Stomach (tissue), 8 donors: ENCODE measurements at regions not wholly inside any gene's neighbourhood (a gene's known extent, or its start where the extent isn't known, plus 50 kb on each side); places are given as distances from the start of the nearest gene placed in this dataset.

Experiments
- DNase-seq, 2 donors: peaks; one replicate each; pipeline versions ENCODE4 v3.0.0 to v3.0.0-alpha.2; 2013 to 2019
- H3K27ac ChIP-seq, 5 donors: fragments of 200-600 bp in 4 of 5; sonication (generic) in 4 of 5; one replicate each; pipeline ENCODE4 v1.5.1; 2013 to 2019; ENCODE audit warnings: mild to moderate bottlenecking in 1 of 5, moderate library complexity in 1 of 5
- H3K27me3 ChIP-seq, 3 donors: fragments of 200-600 bp; sonication (generic); one replicate each; pipeline ENCODE4 v1.5.1; 2017 to 2019; ENCODE audit warnings: mixed run types in 1 of 3
- H3K36me3 ChIP-seq, 4 donors: fragments of 200-600 bp; sonication (generic); 1 replicate in 3 of 4; 2 replicates in 1 of 4; pipeline ENCODE4 v1.5.1; 2016 to 2019
- H3K4me1 ChIP-seq, 4 donors: fragments of 200-600 bp; sonication (generic); one replicate each; pipeline ENCODE4 v1.5.1; 2016 to 2019
- H3K4me3 ChIP-seq, 4 donors: fragments of 200-600 bp; sonication (generic) in 3 of 4; one replicate each; pipeline ENCODE4 v1.5.1; 2016 to 2019; ENCODE audit warnings: mild to moderate bottlenecking in 1 of 4
- H3K9me3 ChIP-seq, 4 donors: fragments of 200-600 bp; sonication (generic); one replicate each; pipeline ENCODE4 v1.5.1; 2016 to 2019
- EP300 ChIP-seq: sonication (generic); formaldehyde crosslinking; IDR thresholded peaks from one replicate; pipeline ENCODE4 v1.6.1; 2017; ENCODE audit warnings: antibody characterized with exemption
- POLR2A ChIP-seq, 4 donors: fragments of 450-650 bp; IDR thresholded peaks; one replicate each; pipeline ENCODE4 v1.6.1; 2016; ENCODE audit warnings: antibody characterized with exemption in 4 of 4, control low read depth in 2 of 4, mild to moderate bottlenecking in 1 of 4, moderate library complexity in 1 of 4
- POLR2AphosphoS5 ChIP-seq, 3 donors: sonication (generic); formaldehyde crosslinking; IDR thresholded peaks; one replicate each; pipeline ENCODE4 v1.6.1; 2016; ENCODE audit warnings: antibody characterized with exemption in 3 of 3
- WGBS, 5 donors: extraction: QIAGEN DNeasy Blood & Tissue Kit in 3 of 5; methylation state at CpG; one replicate each; pipeline versions ENCODE4 v1.1.5 to v1.1.7; 2013 to 2018; 5-methylcytosine and 5-hydroxymethylcytosine counted together
- intact Hi-C: fragments of 100-400 bp; cut with DNase I; formaldehyde crosslinking; loops from one replicate; pipeline ENCODE4 v1.15.1; 2023; ENCODE audit warnings: low total_unique reads
- TF ChIP-seq, protein P1 (sequence below), 7 experiments: fragments of 450-650 bp in 4 of 7; fragments of 200-600 bp in 3 of 7; sonication (generic) in 3 of 7; IDR thresholded peaks; one replicate each; pipeline ENCODE4 v1.5.1; 2016 to 2019; ENCODE audit warnings: antibody characterized with exemption in 7 of 7, control low read depth in 2 of 7, mild to moderate bottlenecking in 1 of 7
- donor health status: healthy with polysubstance abuse.
- donor health status: Bipolar disorder and iron deficiency.
- donor health status: healthy.

DNA sequence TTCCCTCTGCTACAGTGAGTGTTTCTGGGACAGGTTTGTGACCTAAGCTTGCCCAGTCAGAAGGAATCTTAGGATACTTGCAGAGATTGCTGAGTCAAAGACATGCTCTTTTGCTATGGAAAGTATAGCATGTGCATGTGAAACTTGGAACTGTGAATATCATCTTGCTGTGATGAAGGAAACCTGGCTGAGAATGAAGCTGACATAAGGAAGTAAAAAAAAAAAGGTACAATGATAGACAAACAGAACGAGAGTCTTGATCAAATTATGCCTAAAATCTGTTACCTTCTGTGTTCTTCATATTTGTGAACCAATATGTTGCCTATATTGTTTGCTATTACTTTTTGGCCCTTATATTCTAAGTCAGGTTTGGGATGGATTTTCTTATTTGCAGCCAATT, 525.7 kb downstream of the NPIPA7 start:
- no peak for DNase-seq
- Histone ChIP-seq H3K4me3 (no peak overlapping the region), H3K9me3 (peaks cover 0 to 38% (median 27%) of the 10 kb centered on the region in 4 donors), H3K27ac (no peak overlapping the region), H3K4me1 (no peaks in the 10 kb centered on the region), H3K36me3 (no peaks in the 10 kb centered on the region), H3K27me3 (no peaks in the 10 kb centered on the region)
- TF ChIP-seq POLR2AphosphoS5 (IDR thresholded peaks at IDR 0.05) = no peak
- TF ChIP-seq, protein P1, sequence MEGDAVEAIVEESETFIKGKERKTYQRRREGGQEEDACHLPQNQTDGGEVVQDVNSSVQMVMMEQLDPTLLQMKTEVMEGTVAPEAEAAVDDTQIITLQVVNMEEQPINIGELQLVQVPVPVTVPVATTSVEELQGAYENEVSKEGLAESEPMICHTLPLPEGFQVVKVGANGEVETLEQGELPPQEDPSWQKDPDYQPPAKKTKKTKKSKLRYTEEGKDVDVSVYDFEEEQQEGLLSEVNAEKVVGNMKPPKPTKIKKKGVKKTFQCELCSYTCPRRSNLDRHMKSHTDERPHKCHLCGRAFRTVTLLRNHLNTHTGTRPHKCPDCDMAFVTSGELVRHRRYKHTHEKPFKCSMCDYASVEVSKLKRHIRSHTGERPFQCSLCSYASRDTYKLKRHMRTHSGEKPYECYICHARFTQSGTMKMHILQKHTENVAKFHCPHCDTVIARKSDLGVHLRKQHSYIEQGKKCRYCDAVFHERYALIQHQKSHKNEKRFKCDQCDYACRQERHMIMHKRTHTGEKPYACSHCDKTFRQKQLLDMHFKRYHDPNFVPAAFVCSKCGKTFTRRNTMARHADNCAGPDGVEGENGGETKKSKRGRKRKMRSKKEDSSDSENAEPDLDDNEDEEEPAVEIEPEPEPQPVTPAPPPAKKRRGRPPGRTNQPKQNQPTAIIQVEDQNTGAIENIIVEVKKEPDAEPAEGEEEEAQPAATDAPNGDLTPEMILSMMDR (IDR thresholded peaks at IDR 0.05) = no peak
- no peak for TF ChIP-seq EP300
- TF ChIP-seq POLR2A (IDR thresholded peaks at IDR 0.05) = no peak
- WGBS, 5 donors = 57 to 82% (median 74%) methylated on average over 1 of the region's 1 CpG
- intact Hi-C loops = no loop called here

GRCh38 chr16:16905850-16906249, 526.9 kb downstream of the NPIPA7 start:
- no peak for DNase-seq
- Histone ChIP-seq H3K4me3 (no peak overlapping the region), H3K27ac (no peak overlapping the region), H3K36me3 (no peaks in the 10 kb centered on the region), H3K27me3 (no peaks in the 10 kb centered on the region), H3K4me1 (no peaks in the 10 kb centered on the region), H3K9me3 (peaks cover 0 to 32% (median 24%) of the 10 kb centered on the region in 4 donors)
- WGBS, 5 donors = 46 to 76% (median 53%) methylated on average over 3 of the region's 3 CpGs
- intact Hi-C loops = no loop called here
- TF ChIP-seq EP300 = no peak
- TF ChIP-seq POLR2A (IDR thresholded peaks at IDR 0.05) = no peak
- no peak for TF ChIP-seq POLR2AphosphoS5 (IDR thresholded peaks at IDR 0.05)
- TF ChIP-seq, protein P1 (IDR thresholded peaks at IDR 0.05) = no peak

DNA sequence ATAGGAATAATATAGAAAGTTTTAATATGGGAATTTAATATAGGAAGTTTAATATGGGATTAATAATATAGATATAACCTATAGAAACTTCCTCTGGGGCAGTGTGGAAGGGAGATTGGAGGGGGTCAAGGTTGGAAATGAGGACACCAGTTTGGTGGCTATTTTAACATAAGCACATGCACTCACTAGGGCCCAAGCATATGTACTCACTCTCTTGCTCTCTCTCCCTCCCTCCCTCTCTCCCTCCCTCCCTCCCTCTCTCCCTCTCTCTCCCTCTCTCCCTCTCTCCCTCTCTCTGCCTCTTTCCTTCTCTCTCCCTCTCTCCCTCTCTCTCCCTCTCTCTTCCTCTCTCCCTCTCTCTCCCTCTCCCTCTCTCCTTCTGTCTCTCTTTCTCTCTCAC, 528.1 kb downstream of the NPIPA7 start:
- Histone ChIP-seq H3K9me3 (peaks cover 0 to 26% (median 22%) of the 10 kb centered on the region in 4 donors), H3K36me3 (no peaks in the 10 kb centered on the region), H3K27ac (no peak overlapping the region), H3K4me1 (no peaks in the 10 kb centered on the region), H3K27me3 (no peaks in the 10 kb centered on the region), H3K4me3 (no peak overlapping the region)
- DNase-seq = no peak
- no peak for TF ChIP-seq POLR2AphosphoS5 (IDR thresholded peaks at IDR 0.05)
- TF ChIP-seq, protein P1 (IDR thresholded peaks at IDR 0.05) = no peak
- no peak for TF ChIP-seq POLR2A (IDR thresholded peaks at IDR 0.05)
- TF ChIP-seq EP300 = no peak
- intact Hi-C loops = no loop called here

GRCh38 chr16:16908077-16908476, 529.1 kb downstream of the NPIPA7 start:
- Histone ChIP-seq H3K36me3 (no peaks in the 10 kb centered on the region), H3K4me1 (no peaks in the 10 kb centered on the region), H3K27ac (no peak overlapping the region), H3K27me3 (no peaks in the 10 kb centered on the region), H3K4me3 (no peak overlapping the region), H3K9me3 (peaks cover 0 to 21% (median 15%) of the 10 kb centered on the region in 4 donors)
- DNase-seq = no peak
- TF ChIP-seq POLR2A (IDR thresholded peaks at IDR 0.05) = no peak
- TF ChIP-seq, protein P1 (IDR thresholded peaks at IDR 0.05) = no peak
- no peak for TF ChIP-seq POLR2AphosphoS5 (IDR thresholded peaks at IDR 0.05)
- TF ChIP-seq EP300 = no peak
- intact Hi-C loops = no loop called here
- WGBS, 5 donors = 45 to 64% (median 57%) methylated on average over 5 of the region's 5 CpGs
